Stimulated activated naive CD8-positive, alpha-beta T cell treated with anti-CD3 and anti-CD28 coated beads, Interleukin-15, amount 100 ng/mL, for 72 hours (primary cell): ENCODE measurements at regions not wholly inside any gene's neighbourhood (a gene's known extent, or its start where the extent isn't known, plus 50 kb on each side); places are given as distances from the start of the nearest gene placed in this dataset.

Experiments used
- ATAC-seq: fragments of 150-1000 bp; cut with Tn5 transposase; 2 replicates; pipeline ENCODE4 v1.10.0; 2021; ENCODE audit warnings: mild to moderate bottlenecking, moderate library complexity
- DNase-seq, 2 donors: peaks; one replicate each; pipeline ENCODE4 v3.0.0; 2021 to 2022
- H3K27ac Mint-ChIP-seq, 2 donors: one replicate each; pipeline ENCODE4 v1.8.0; 2022; ENCODE audit warnings: mild to moderate bottlenecking in 2 of 2, mixed read lengths in 2 of 2, moderate library complexity in 2 of 2
- H3K27me3 Mint-ChIP-seq: one replicate; pipeline ENCODE4 v1.8.0; 2022; ENCODE audit warnings: mixed read lengths
- H3K4me1 Mint-ChIP-seq: one replicate; pipeline ENCODE4 v1.8.0; 2022; ENCODE audit warnings: mild to moderate bottlenecking, mixed read lengths
- H3K4me3 Mint-ChIP-seq, 2 donors: one replicate each; pipeline ENCODE4 v1.8.0; 2022; ENCODE audit warnings: mild to moderate bottlenecking in 2 of 2, mixed read lengths in 2 of 2, moderate library complexity in 1 of 2
- H3K9me3 Mint-ChIP-seq, 2 donors: one replicate each; pipeline ENCODE4 v1.8.0; 2022; ENCODE audit warnings: mixed read lengths in 2 of 2

DNA sequence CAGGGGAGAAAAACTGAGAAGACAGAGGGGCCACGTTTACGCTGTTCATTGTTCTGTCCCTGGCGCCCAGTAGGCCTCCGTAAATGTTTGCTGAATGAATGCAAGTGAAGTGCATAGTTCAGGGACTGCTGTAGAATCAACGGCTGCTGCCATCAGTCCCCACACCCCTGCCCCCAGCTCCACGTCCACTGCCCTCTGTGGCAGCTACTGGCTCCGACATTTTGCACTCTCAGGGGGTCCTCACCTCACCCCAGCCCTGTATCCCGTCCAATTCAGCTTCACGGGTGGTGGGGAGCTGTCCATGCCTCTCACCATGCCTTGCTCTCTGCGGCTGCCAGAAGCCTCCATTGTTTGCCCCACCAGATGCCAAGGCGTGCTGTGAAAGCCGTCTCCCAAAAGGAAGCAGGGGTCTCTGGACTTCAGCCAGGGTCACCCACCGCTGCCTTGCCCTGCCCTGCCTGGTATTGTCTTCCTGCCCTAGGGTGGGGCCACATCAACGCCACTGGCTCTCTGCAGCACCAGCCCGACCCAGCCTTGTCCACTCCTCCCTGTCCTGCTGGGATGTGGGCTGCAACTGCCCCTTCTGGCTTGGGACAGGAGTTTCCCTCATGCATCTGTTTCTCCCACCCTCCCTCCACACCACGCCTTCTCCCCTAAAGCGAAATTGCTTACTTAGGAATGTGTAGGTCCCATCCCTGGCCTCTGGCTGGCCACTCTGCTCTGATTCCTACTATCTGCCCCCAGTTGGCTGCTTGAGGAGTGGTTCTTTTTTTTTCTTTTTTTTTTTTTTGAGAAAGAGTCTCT is 86.0 kb downstream of the RHOB start:
- Mint-ChIP-seq H3K9me3 (no peaks in the 10 kb centered on the region), H3K27me3 (peaks cover 13% of the 10 kb centered on the region), H3K27ac (no peak overlapping the region), H3K4me3 (no peak overlapping the region), H3K4me1 (no peaks in the 10 kb centered on the region)
- DNase-seq (no peak), ATAC-seq (no peak)

DNA sequence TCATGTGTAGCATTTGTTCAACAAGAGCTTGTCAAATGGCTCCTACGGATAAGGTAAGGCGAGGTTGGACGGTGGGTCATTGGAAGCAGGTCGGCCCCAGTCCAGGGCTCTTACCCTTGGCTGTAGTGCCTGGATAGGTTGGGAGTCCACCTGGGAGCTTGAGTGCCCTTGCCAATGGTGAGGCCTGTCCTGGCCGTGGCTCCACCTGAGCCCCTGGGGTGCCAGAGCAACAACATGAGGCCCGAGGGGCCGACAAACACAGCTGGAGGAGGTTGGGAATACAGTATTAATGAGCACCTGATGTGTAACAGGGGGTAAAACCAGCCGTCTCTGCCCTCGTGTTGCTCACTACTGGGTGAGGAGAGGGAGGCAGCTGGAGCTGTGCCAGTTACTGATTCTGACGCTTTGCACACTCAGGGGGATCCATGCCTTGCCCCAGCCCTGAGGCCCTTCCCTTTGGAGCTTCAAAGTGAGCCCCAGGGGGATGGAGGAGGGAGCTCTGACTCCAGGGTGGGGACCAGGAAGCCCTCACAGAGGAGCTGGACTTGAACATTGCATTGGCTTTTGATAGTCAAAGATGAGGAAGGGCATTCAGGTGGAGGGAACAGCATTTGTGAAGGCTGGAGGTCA is 87.2 kb downstream of the RHOB start:
- no peaks in the 10 kb centered on the region for H3K4me1 Mint-ChIP-seq
- H3K27me3 Mint-ChIP-seq = peaks cover 13% of the 10 kb centered on the region
- peak overlapping the region in 1 of 2 donors; percentile 77 for H3K27ac Mint-ChIP-seq
- H3K4me3 Mint-ChIP-seq = no peak overlapping the region
- DNase-seq = no peak
- no peak for ATAC-seq
- H3K9me3 Mint-ChIP-seq = no peaks in the 10 kb centered on the region

GRCh38 chr2:20534913-20535801 is 88.3 kb downstream of the RHOB start:
- DNase-seq (no peak), ATAC-seq (no peak)
- H3K4me3 Mint-ChIP-seq = no peak overlapping the region

DNA sequence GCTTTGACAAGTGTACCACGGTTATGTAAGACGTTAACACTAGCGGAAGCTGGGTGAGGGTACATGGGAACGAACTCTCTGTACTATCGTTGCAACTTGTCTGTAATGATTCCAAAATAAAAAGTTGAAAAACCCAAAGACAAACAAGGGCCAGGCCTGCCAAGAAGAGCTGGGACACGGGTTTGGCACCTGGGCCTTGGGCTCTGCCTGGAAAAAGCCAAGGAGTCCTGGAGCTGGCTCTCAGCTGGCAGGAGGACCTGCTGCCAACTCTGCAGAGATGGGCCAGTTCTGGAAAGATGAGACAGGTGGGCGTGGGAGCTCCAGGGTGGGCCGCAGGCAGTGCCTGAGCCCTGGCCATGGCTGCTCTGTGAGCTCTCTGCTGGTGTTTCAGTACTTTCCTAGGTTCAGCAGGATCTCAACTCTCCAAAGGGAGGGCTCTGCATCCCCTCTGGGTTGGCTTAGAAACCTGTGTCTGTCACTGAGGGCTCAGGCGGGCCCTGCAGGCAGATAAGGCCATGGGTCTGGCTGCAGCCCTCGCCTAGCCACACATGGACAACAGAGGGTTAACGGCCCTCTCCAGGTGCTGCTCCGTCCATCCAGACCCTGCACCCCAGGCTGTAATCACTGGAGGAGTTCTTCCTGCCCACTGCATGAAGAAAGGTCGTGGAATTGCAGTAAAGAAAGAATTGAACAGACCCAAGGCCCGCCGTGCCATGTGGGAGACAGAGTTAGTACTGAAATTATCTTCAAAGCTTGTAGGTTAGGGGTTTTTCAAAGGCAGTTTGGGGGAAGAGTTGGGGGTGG is 89.9 kb downstream of the RHOB start:
- Mint-ChIP-seq H3K9me3 (no peaks in the 10 kb centered on the region), H3K4me1 (no peaks in the 10 kb centered on the region), H3K4me3 (no peak overlapping the region), H3K27me3 (peaks cover 13% of the 10 kb centered on the region), H3K27ac (peak overlapping the region in 1 of 2 donors; percentile 30)
- DNase-seq (no peak), ATAC-seq (no peak)

More at GRCh38 chr2:20534913-20535801, 88.3 kb downstream of the RHOB start:
- Mint-ChIP-seq H3K27me3 (peaks cover 13% of the 10 kb centered on the region), H3K4me1 (no peaks in the 10 kb centered on the region), H3K27ac (peak overlapping the region in 1 of 2 donors; percentile 77), H3K9me3 (no peaks in the 10 kb centered on the region)

DNA sequence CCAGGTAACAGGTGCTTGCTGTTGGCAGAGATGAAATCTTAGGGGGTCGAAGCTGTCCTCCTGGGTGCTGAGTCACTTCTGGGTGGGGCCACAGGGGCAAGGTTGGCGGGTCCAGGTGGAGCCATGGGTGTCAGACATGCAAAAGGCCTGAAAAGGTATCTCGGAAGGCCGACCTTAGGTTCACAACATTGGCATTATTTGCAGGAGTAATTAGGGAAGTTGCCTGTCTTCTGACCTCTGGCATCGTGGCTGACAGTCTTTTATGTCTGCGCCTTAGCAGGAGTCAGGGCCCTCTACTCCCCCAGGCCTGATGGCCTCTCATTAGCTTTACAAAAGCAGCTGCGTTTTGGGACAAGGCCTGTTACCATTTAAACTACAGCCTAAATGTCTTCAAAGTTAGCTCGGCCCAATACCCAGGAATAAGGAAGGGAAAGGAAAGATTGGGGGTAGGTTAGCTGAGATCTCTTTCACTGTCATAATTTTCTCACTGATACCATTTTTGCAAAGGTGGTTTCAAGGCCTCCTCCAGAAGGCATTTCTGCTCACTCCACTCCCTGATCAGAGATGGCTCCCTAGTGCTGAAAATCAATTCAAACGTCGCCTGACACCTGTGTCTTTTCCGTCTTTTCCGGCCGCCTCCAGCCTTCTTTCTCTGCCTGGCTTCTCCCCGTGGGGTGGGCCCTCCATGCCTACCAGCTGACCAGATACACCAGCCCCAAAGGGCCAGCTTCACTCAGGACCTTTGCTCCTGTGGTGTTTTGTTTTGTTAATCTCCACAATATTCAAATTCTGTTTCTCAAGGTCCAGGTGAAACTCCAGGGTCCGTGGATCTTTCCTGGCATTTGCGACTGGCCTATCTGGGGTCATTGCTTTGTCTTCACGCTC is 90.8 kb downstream of the RHOB start:
- no peak for DNase-seq
- H3K4me1 Mint-ChIP-seq = no peaks in the 10 kb centered on the region

DNA sequence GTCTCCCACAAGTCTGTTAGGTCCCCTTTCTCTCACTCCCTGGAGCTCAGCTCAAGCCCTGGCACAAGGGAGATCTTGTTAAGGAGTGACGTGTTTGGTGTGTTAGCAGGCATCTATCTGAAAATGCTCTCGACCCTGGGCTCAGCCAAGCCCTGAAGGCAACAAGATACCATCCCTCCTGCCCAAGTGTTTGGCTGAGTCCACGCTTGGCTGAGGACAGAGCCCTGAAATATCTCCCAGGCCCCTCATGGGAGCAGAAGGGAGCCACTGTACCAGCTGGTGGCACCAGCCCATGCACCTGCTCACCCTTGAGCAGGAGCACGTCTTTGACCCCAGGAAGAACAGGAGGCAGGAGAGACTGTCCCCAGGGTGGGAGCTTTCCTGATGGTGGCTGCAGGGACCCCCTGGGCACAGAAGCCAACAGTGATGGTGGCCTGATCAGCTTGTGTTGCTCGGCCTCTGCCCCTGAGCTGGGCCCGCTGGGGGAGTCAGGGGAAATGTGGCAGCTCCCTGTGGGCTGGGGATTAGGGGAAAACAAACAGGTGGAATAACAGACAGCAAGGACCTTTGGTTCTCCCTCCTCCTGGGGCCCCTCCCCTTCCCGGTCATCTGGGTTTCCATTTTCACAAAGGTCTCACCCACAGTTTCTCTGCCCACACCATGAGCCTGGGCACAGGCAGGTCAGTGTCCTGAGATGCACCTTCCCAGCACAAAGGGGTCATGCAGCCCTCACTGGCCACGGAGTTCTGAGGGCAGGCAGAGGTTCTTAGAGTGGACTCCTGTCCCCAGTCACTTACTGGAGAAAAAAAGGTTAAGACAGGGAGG is 91.6 kb downstream of the RHOB start:
- H3K27ac Mint-ChIP-seq = no peak overlapping the region
- no peak for ATAC-seq
- H3K4me1 Mint-ChIP-seq = no peaks in the 10 kb centered on the region
- DNase-seq = no peak
- H3K4me3 Mint-ChIP-seq = no peak overlapping the region
- peaks cover 21% of the 10 kb centered on the region for H3K27me3 Mint-ChIP-seq
- H3K9me3 Mint-ChIP-seq = no peaks in the 10 kb centered on the region

More for the DNA sequence above, 90.8 kb downstream of the RHOB start:
- no peak overlapping the region for H3K27ac Mint-ChIP-seq
- H3K27me3 Mint-ChIP-seq = peaks cover 16% of the 10 kb centered on the region
- H3K4me3 Mint-ChIP-seq = no peak overlapping the region
- no peak for ATAC-seq
- no peaks in the 10 kb centered on the region for H3K9me3 Mint-ChIP-seq

GRCh38 chr2:20539133-20539719 is 92.4 kb downstream of the RHOB start:
- peaks cover 14% of the 10 kb centered on the region for H3K27me3 Mint-ChIP-seq
- no peak for DNase-seq
- no peaks in the 10 kb centered on the region for H3K4me1 Mint-ChIP-seq
- no peak overlapping the region for H3K27ac Mint-ChIP-seq
- H3K4me3 Mint-ChIP-seq = no peak overlapping the region
- ATAC-seq = peak; percentile 3
- no peaks in the 10 kb centered on the region for H3K9me3 Mint-ChIP-seq

GRCh38 chr2:20539776-20540586 is 93.1 kb downstream of the RHOB start:
- Mint-ChIP-seq H3K27ac (no peak overlapping the region), H3K4me1 (no peaks in the 10 kb centered on the region), H3K4me3 (no peak overlapping the region), H3K27me3 (peaks cover 8% of the 10 kb centered on the region), H3K9me3 (no peaks in the 10 kb centered on the region)
- peak; percentile 26 for ATAC-seq
- DNase-seq = no peak

GRCh38 chr2:20540587-20541293 is 93.9 kb downstream of the RHOB start:
- Mint-ChIP-seq H3K27ac (no peak overlapping the region), H3K9me3 (no peaks in the 10 kb centered on the region), H3K27me3 (peaks cover 8% of the 10 kb centered on the region), H3K4me1 (no peaks in the 10 kb centered on the region), H3K4me3 (no peak overlapping the region)
- ATAC-seq = no peak
- no peak for DNase-seq

GRCh38 chr2:20541294-20541640 is 94.4 kb downstream of the RHOB start:
- Mint-ChIP-seq H3K27ac (no peak overlapping the region), H3K27me3 (peaks cover 8% of the 10 kb centered on the region), H3K9me3 (no peaks in the 10 kb centered on the region), H3K4me3 (no peak overlapping the region), H3K4me1 (no peaks in the 10 kb centered on the region)
- DNase-seq = no peak
- ATAC-seq = no peak

GRCh38 chr2:20541651-20542050 is 94.8 kb downstream of the RHOB start:
- no peak for DNase-seq
- Mint-ChIP-seq H3K4me1 (no peaks in the 10 kb centered on the region), H3K27me3 (peaks cover 8% of the 10 kb centered on the region), H3K9me3 (no peaks in the 10 kb centered on the region), H3K27ac (no peak overlapping the region), H3K4me3 (no peak overlapping the region)
- ATAC-seq = no peak

GRCh38 chr2:20542269-20542668 is 95.4 kb downstream of the RHOB start:
- DNase-seq (no peak), ATAC-seq (no peak)
- Mint-ChIP-seq H3K27ac (no peak overlapping the region), H3K4me1 (no peaks in the 10 kb centered on the region), H3K27me3 (peaks cover 8% of the 10 kb centered on the region), H3K9me3 (no peaks in the 10 kb centered on the region), H3K4me3 (no peak overlapping the region)
